Erythroblast (primary cell): ENCODE measurements at regions not wholly inside any gene's neighbourhood (a gene's known extent, or its start where the extent isn't known, plus 50 kb on each side); places are given as distances from the start of the nearest gene placed in this dataset.
"Not testable (repeated sequence)": the region's sequence is repeated elsewhere in the genome, so short reads cannot be mapped to it uniquely, and the experiment has no call there.

Experiments
- GATA1 ChIP-seq: IDR thresholded peaks from 2 replicates; pipeline ENCODE4 v1.6.1; 2011; ENCODE audit warnings: low read depth, mild to moderate bottlenecking, control low read depth, low read length, moderate library complexity
- POLR2A ChIP-seq: IDR thresholded peaks from 2 replicates; pipeline ENCODE4 v1.6.1; 2011; ENCODE audit warnings: mild to moderate bottlenecking, low read length

- not testable (repeated sequence) for TF ChIP-seq POLR2A, GATA1
These were observed 87.4 kb upstream of the CXXC4 start for GRCh38 chr4:104582056-104582455.
